Activated CD4-positive, alpha-beta T cell treated with anti-CD3 and anti-CD28 coated beads, Interleukin-10, Interleukin-2, amounts not matched to agents 100 ng/mL and 50 ng/mL, durations not matched to agents 16 hours and 8 hours (primary cell): ENCODE measurements at regions not wholly inside any gene's neighbourhood (a gene's known extent, or its start where the extent isn't known, plus 50 kb on each side); places are given as distances from the start of the nearest gene placed in this dataset.

Source experiments
- DNase-seq: peaks from one replicate; pipeline ENCODE4 v3.0.0-alpha.2; 2020

DNA sequence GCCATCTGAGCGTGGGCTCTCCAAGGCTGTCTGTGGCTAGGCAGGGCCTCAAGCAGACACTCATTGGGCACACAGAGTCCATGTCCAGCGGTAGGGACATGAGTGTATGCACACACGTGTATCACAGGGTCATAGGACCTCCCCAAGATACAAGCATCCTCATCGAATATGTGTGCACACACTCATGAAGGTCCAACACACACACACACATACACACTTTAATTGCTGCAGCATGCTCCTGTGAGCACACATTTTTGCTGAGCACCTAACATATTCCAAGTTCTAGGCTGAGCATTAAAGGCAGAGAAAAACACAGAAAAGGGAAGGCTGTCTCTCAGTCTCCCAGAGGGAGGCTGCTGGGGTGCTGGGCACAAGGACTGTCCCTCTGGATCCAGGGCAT lies 59.3 kb upstream of the TBX3 start:
- DNase-seq = no peak

GRCh38 chr12:114742363-114742762 lies 58.4 kb upstream of the TBX3 start:
- no peak for DNase-seq

GRCh38 chr12:114741940-114742339 lies 58.0 kb upstream of the TBX3 start:
- DNase-seq = no peak

DNA sequence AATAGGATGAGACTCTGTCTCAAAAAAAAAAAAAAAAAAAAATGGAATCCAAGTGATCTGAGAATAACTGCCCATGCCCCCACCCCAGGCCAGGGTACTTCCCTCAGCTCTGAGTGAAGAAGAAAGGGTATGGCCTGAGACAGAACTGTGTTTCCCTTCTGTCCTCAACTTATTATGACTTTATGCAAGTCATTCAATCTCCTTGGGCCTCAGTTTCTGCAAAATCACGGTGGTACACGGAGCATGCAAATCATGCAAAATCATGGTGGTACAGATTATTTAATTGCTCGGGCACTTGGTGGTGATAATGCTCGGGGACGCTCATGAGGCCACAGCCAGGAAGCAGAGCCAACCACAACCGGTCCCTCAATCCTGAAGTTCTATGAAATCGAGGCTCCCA lies 56.5 kb upstream of the TBX3 start:
- DNase-seq = no peak

DNA sequence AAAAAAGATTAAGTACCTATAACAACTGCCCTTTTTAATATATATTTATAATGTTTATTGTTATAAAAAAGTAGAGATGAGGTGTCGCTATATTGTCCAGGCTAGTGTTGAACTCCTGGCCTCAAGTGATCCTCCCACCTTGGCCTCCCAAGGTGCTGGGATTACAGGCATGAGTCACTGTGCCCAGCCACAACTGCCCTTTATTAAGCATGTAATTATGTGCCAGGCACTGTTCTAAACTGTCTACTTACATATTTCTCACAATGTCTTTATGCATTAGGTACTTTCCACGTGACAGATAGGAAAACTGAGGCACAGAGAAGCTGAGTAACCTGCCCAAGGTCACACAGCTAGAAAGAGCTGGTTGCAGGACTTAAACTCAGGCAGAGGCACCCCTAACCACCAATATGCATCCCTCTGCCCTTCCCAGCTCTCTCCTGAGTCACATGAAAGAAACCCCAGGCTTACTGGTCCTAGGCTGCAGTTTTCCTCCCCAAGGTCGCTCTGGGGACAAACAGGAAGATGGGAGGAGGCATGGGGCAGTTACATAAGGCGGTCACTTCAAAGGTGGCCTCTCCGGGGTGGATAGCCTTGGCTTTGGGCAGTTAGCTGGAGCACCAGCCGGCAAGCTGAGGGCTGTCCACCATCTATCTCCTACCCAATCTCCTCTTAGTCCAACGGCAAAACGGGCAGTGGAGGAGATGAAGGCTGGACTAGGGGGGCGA lies 54.6 kb upstream of the TBX3 start:
- no peak for DNase-seq

- no peak for DNase-seq
Observed at GRCh38 chr12:114735680-114736374, 51.9 kb upstream of the TBX3 start.

DNA sequence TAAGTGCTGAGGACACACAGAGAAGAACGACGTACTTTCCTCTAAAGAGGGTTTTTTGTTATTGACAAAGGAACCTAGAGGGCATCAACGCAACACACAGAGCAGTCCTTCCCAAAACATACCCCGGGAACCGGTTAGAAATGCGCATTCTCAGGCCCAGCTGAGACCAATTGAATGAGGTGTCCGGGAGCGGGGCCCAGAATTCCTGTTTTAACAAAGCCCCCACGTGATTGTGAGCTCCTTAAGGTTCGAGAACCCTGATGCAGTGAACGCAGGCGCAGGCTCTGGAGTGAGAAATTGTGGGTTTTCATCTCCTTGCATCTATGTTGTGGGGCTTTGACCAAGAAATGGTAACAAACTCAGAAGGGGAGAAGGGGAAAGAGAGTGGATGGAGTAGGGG lies 51.0 kb upstream of the TBX3 start:
- no peak for DNase-seq

DNA sequence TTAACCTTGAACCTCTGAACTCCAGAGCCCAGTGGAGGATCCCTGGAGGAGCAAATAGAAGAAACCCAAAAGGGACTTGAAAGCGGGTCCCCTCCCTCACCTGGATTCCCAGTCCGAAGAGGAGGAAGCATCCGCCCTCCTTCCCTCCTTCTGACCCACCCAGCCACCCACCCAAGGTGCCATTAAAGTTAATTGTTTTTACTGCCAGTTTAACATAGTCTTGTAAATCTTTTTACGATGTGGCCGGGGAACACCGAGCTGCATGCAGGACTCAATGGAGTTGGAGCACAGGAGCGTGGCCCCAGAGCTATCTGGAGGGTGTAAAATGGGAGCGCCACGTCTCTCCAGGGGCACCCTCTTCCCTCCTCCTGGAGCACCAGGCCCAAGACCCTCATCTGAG lies 49.9 kb upstream of the TBX3 start:
- DNase-seq = no peak
